SK-N-SH (cell line): ENCODE measurements at regions not wholly inside any gene's neighbourhood (a gene's known extent, or its start where the extent isn't known, plus 50 kb on each side); places are given as distances from the start of the nearest gene placed in this dataset.
A peak's percentile ranks its signal among the peaks of the same experiment; 100 is the strongest.

Experiments
- CTCF ChIA-PET: fragments of 300-600, 350-600 bp; formaldehyde crosslinking; extraction: SDS; loops from one replicate; lab custom pipeline; 2021; lab: Yijun Ruan, JAX
- POLR2A ChIA-PET: fragments of 350-600 bp; sonication (Branson Sonifier 250); formaldehyde crosslinking; extraction: SDS; loops from one replicate; lab custom pipeline; 2020; ENCODE audit warnings: antibody characterized with exemption, inconsistent platforms; lab: Yijun Ruan, JAX
- DNase-seq: peaks from one replicate; pipeline ENCODE4 v3.0.0; 2012
- H2AFZ ChIP-seq: fragments of 200-600 bp; sonication (generic); 2 replicates; pipeline ENCODE4 v1.8.1; 2016; ENCODE audit warnings: antibody characterized with exemption, mild to moderate bottlenecking, low read depth
- H3F3A ChIP-seq: fragments of 200-600 bp; sonication (generic); replicated peaks from 2 replicates; pipeline ENCODE3; 2016; ENCODE audit warnings: antibody characterized with exemption, mild to moderate bottlenecking; ENCODE audit not compliant: insufficient read depth
- H3K27ac ChIP-seq, 2 experiments: fragments of 200-500 bp in 1 of 2; fragments of 200-600 bp in 1 of 2; sonication (Bioruptor generic) in 1 of 2; sonication (generic), shearing (Covaris generic) in 1 of 2; 2 replicates each; pipeline versions ENCODE4 v1.5.1 to v1.6.1; 2014 to 2016; ENCODE audit warnings: low read depth in 2 of 2, inconsistent platforms in 1 of 2, low read length in 1 of 2, mild to moderate bottlenecking in 1 of 2, mixed read lengths in 1 of 2
- H3K27me3 ChIP-seq: fragments of 200-600 bp; sonication (generic), shearing (Covaris generic); 2 replicates; pipeline ENCODE4 v1.6.1; 2016; ENCODE audit warnings: mixed run types; ENCODE audit not compliant: insufficient read depth
- H3K36me3 ChIP-seq, 2 experiments: fragments of 200-500 bp in 1 of 2; fragments of 200-600 bp in 1 of 2; sonication (Bioruptor generic) in 1 of 2; sonication (generic) in 1 of 2; replicated peaks in 1 of 2; 2 replicates each; pipeline versions ENCODE3 to v1.5.1; 2014 to 2016; ENCODE audit warnings: low read length in 1 of 2, mild to moderate bottlenecking in 1 of 2; ENCODE audit not compliant: insufficient read depth in 2 of 2, control insufficient read depth in 1 of 2
- H3K4me1 ChIP-seq, 2 experiments: fragments of 200-500 bp in 1 of 2; fragments of 200-600 bp in 1 of 2; sonication (Bioruptor generic) in 1 of 2; sonication (generic), shearing (Covaris generic) in 1 of 2; 2 replicates each; pipeline versions ENCODE4 v1.5.1 to v1.6.1; 2014 to 2016; ENCODE audit warnings: low read depth in 1 of 2, low read length in 1 of 2, mixed run types in 1 of 2; ENCODE audit not compliant: insufficient read depth in 2 of 2, control insufficient read depth in 1 of 2
- H3K4me2 ChIP-seq: fragments of 200-600 bp; sonication (generic), shearing (Covaris generic); 2 replicates; pipeline ENCODE4 v1.6.1; 2017; ENCODE audit warnings: mixed run types
- H3K4me3 ChIP-seq, 2 experiments: fragments of 200-500 bp in 1 of 2; fragments of 200-600 bp in 1 of 2; sonication (Bioruptor generic) in 1 of 2; sonication (generic), shearing (Covaris generic) in 1 of 2; 2 replicates each; pipeline versions ENCODE4 v1.5.1 to v1.8.1; 2014 to 2016; ENCODE audit warnings: low read depth in 2 of 2, inconsistent platforms in 1 of 2, low read length in 1 of 2, mild to moderate bottlenecking in 1 of 2, mixed read lengths in 1 of 2, moderate library complexity in 1 of 2
- H3K79me2 ChIP-seq: fragments of 200-600 bp; sonication (generic); 2 replicates; pipeline ENCODE4 v1.8.1; 2017; ENCODE audit warnings: mild to moderate bottlenecking; ENCODE audit not compliant: insufficient read depth
- H3K9ac ChIP-seq: fragments of 200-600 bp; sonication (generic); 2 replicates; pipeline ENCODE4 v1.6.1; 2017; ENCODE audit warnings: mixed run types
- H3K9me2 ChIP-seq: fragments of 200-600 bp; sonication (generic); 2 replicates; pipeline ENCODE4 v1.6.1; 2017; ENCODE audit warnings: mixed run types
- H3K9me3 ChIP-seq: fragments of 200-600 bp; sonication (generic); 2 replicates; pipeline ENCODE4 v1.6.1; 2017; ENCODE audit warnings: mixed run types, mild to moderate bottlenecking, moderate library complexity
- H4K20me1 ChIP-seq: fragments of 200-600 bp; sonication (generic); 2 replicates; pipeline ENCODE4 v1.6.1; 2017; ENCODE audit warnings: mild to moderate bottlenecking, mixed run types; ENCODE audit not compliant: insufficient read depth
- CTCF ChIP-seq: fragments of 200-600 bp; sonication (generic); IDR thresholded peaks from 2 replicates; pipeline ENCODE4 v1.6.1; 2017; ENCODE audit warnings: antibody characterized with exemption, mild to moderate bottlenecking, moderate library complexity
- EP300 ChIP-seq, 2 experiments: IDR thresholded peaks; 2 replicates each; pipeline versions ENCODE4 v1.4.0 to v1.6.1; 2012; ENCODE audit warnings: borderline replicate concordance in 1 of 2, low read depth in 1 of 2, low read length in 1 of 2
- EZH2phosphoT487 ChIP-seq: fragments of 200-600 bp; sonication (generic); IDR thresholded peaks from 2 replicates; pipeline ENCODE4 v1.6.1; 2017; ENCODE audit warnings: low read depth, mixed run types, mild to moderate bottlenecking, antibody characterized with exemption, moderate library complexity, borderline replicate concordance
- FOXJ3 ChIP-seq: sonication (generic); formaldehyde crosslinking; IDR thresholded peaks from 2 replicates; pipeline ENCODE4 v1.5.1; 2020; ENCODE audit warnings: mild to moderate bottlenecking, missing genetic modification reagents
- FOXM1 ChIP-seq: IDR thresholded peaks from 2 replicates; pipeline ENCODE4 v1.4.0; 2012; ENCODE audit warnings: low read depth, mild to moderate bottlenecking
- GATA2 ChIP-seq: sonication (generic); formaldehyde crosslinking; IDR thresholded peaks from 2 replicates; pipeline ENCODE4 v1.5.0; 2020; ENCODE audit warnings: mild to moderate bottlenecking, missing genetic modification reagents
- JUND ChIP-seq: IDR thresholded peaks from 2 replicates; pipeline ENCODE4 v1.4.0; 2012
- MAX ChIP-seq: IDR thresholded peaks from 2 replicates; pipeline ENCODE4 v1.4.0; 2012; ENCODE audit warnings: low read depth
- MXI1 ChIP-seq: IDR thresholded peaks from 2 replicates; pipeline ENCODE4 v1.6.1; 2012; ENCODE audit warnings: mild to moderate bottlenecking, low read depth, low read length, improper control_type of control experiment
- NFIC ChIP-seq: IDR thresholded peaks from 2 replicates; pipeline ENCODE4 v1.4.0; 2012; ENCODE audit warnings: borderline replicate concordance
- NRF1 ChIP-seq: IDR thresholded peaks from 2 replicates; pipeline ENCODE4 v1.6.1; 2012; ENCODE audit warnings: low read depth, mild to moderate bottlenecking, low read length
- POLR2AphosphoS5 ChIP-seq: IDR thresholded peaks from 2 replicates; pipeline ENCODE4 v1.6.1; 2012; ENCODE audit warnings: low read depth, low read length
- RAD21 ChIP-seq: IDR thresholded peaks from 2 replicates; pipeline ENCODE4 v1.6.1; 2012; ENCODE audit warnings: mild to moderate bottlenecking, low read length
- RCOR1 ChIP-seq: fragments of 150-350 bp; IDR thresholded peaks from 2 replicates; pipeline ENCODE4 v1.6.1; 2017; ENCODE audit warnings: antibody characterized with exemption, low read length
- RFX5 ChIP-seq: IDR thresholded peaks from 2 replicates; pipeline ENCODE4 v1.6.1; 2012; ENCODE audit warnings: mild to moderate bottlenecking, improper control_type of control experiment, low read length
- RXRA ChIP-seq: IDR thresholded peaks from 2 replicates; pipeline ENCODE4 v1.4.0; 2012; ENCODE audit warnings: low read depth, mild to moderate bottlenecking, borderline replicate concordance
- SIN3A ChIP-seq: IDR thresholded peaks from 2 replicates; pipeline ENCODE4 v1.6.1; 2012; ENCODE audit warnings: low read depth, mild to moderate bottlenecking, low read length, moderate library complexity, borderline replicate concordance
- SMC3 ChIP-seq: IDR thresholded peaks from 2 replicates; pipeline ENCODE4 v1.6.1; 2012; ENCODE audit warnings: low read depth, low read length, improper control_type of control experiment
- TCF12 ChIP-seq: IDR thresholded peaks from 2 replicates; pipeline ENCODE4 v1.4.0; 2012
- TEAD4 ChIP-seq: IDR thresholded peaks from 2 replicates; pipeline ENCODE4 v1.4.0; 2012; ENCODE audit warnings: mild to moderate bottlenecking, borderline replicate concordance; ENCODE audit not compliant: insufficient read depth
- USF1 ChIP-seq: IDR thresholded peaks from 2 replicates; pipeline ENCODE4 v1.4.0; 2012; ENCODE audit warnings: low read depth, borderline replicate concordance
- WGBS: methylation state at CpG from one replicate; pipeline ENCODE4 v1.1.6; 2017; ENCODE audit warnings: low lambda C conversion rate; 5-methylcytosine and 5-hydroxymethylcytosine counted together
- TF ChIP-seq, protein P1 (sequence below): fragments of 150-350 bp; IDR thresholded peaks from 2 replicates; pipeline ENCODE4 v1.6.1; 2017; ENCODE audit warnings: antibody characterized with exemption, low read length, low read depth, borderline replicate concordance

DNA sequence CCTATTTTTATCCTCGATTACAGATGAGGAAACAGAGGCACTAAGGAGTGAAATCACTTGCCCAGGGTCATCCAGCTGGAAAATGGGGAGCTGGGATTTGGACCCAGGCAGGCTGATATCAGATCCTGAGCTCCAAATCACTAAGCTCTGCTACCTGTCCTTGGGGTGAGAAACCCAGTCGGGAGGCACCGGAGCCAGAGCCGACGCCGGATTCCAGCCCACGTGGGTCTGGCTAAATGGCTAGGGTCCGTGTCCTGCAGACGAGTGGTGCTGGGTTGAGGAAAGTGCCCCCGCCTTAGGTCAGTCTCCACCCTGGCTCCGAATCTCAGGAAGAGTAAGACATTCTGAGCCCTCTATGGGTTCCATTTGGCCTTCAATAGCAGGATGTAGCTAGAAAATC lies 61.3 kb upstream of the GGTA1 start (continued):
- TF ChIP-seq MXI1: no peak

DNA sequence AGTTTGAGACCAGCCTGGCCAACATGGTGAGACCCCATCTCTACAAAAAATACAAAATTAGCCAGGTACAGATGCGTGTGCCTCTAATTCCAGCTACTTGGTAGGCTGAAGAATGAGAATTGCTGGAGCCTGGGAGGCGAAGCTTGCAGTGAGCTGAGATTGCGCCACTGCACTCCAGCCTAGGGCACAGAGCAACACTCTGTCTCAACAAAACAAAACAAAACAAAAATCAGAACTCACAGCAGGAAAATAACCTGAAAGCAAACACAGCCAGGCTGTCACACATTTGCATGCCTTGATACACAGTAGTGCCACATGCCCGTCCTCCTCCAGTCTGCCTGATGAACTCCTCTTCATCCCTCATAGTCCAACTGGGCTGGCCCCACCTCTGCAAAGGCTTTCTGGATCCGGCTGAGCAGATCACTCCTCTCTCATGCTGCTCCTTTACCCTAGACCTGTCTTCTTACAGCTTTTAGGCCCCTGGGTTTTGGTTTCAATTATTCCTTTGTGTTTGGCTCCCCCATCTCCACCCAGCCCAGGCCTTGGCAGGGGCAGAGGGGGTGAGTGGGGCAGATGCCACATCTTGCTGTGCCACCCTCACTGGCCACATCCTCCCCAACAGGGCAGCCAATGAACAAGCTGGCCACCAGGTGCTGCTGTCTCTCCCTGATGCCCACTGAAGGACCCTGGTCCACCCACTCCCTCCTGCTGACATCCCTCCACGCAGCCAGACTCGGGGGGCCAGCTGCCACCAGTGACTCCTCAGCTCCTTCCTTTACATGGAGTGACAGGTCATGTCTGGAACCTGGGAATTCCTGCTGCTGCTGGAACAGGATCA lies 62.0 kb upstream of the GGTA1 start:
- Histone ChIP-seq H3K79me2 (no peaks in the 10 kb centered on the region), H3K9me3 (no peaks in the 10 kb centered on the region), H3K9me2 (no peaks in the 10 kb centered on the region), H3K27ac (no peak overlapping the region), H3F3A (peaks cover 19% of the 10 kb centered on the region), H3K4me2 (no peak overlapping the region), H3K4me3 (no peak overlapping the region), H4K20me1 (no peaks in the 10 kb centered on the region), H3K9ac (no peak overlapping the region), H3K4me1 (peaks cover 27 to 38% of the 10 kb centered on the region in 2 experiments; a peak in 3 of 4 replicates), H3K27me3 (no peaks in the 10 kb centered on the region), H3K36me3 (no peaks in the 10 kb centered on the region), H2AFZ (no peak overlapping the region)
- peak; percentile 57 for DNase-seq
- ChIA-PET CTCF (interaction anchor here (0.7 to 5.1 kb wide), 17 partner anchors 11 to 434 kb away, joined by 3 to 31 read pairs (median 4); no protein-coding TSS in a partner anchor), POLR2A (no interaction called here)
- WGBS: 97% methylated on average over 5 of the region's 7 CpGs
- TF ChIP-seq SIN3A (no peak), FOXM1 (no peak), EP300 (IDR thresholded peaks at IDR 0.05; ENCODE audit: borderline replicate concordance in 1 of 2, low read depth in 1 of 2, low read length in 1 of 2) (no peak), MXI1 (no peak), JUND (no peak), NRF1 (no peak), RAD21 (peak; percentile 50), NFIC (no peak), RXRA (no peak), MAX (no peak), SMC3 (peak; percentile 35; the same call in 1 of the 2 replicates), RCOR1 (no peak), POLR2AphosphoS5 (no peak), TCF12 (no peak), CTCF (peak; percentile 26), EZH2phosphoT487 (no peak), GATA2 (CRISPR knock-in tag) (no peak), RFX5 (no peak), TEAD4 (no peak), USF1 (no peak), FOXJ3 (CRISPR knock-in tag) (no peak)
- TF ChIP-seq, protein P1, sequence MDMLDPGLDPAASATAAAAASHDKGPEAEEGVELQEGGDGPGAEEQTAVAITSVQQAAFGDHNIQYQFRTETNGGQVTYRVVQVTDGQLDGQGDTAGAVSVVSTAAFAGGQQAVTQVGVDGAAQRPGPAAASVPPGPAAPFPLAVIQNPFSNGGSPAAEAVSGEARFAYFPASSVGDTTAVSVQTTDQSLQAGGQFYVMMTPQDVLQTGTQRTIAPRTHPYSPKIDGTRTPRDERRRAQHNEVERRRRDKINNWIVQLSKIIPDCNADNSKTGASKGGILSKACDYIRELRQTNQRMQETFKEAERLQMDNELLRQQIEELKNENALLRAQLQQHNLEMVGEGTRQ: no peak
